HG02623 (cell line): ENCODE measurements at regions not wholly inside any gene's neighbourhood (a gene's known extent, or its start where the extent isn't known, plus 50 kb on each side); places are given as distances from the start of the nearest gene placed in this dataset.
"Not testable (repeated sequence)": the region's sequence is repeated elsewhere in the genome, so short reads cannot be mapped to it uniquely, and the experiment has no call there.

Experiments used
- ATAC-seq: cut with Tn5 transposase; IDR thresholded peaks from one replicate; pipeline ENCODE4 v1.9.1; 2021; ENCODE audit warnings: moderate library complexity; ENCODE audit not compliant: unreplicated experiment

DNA sequence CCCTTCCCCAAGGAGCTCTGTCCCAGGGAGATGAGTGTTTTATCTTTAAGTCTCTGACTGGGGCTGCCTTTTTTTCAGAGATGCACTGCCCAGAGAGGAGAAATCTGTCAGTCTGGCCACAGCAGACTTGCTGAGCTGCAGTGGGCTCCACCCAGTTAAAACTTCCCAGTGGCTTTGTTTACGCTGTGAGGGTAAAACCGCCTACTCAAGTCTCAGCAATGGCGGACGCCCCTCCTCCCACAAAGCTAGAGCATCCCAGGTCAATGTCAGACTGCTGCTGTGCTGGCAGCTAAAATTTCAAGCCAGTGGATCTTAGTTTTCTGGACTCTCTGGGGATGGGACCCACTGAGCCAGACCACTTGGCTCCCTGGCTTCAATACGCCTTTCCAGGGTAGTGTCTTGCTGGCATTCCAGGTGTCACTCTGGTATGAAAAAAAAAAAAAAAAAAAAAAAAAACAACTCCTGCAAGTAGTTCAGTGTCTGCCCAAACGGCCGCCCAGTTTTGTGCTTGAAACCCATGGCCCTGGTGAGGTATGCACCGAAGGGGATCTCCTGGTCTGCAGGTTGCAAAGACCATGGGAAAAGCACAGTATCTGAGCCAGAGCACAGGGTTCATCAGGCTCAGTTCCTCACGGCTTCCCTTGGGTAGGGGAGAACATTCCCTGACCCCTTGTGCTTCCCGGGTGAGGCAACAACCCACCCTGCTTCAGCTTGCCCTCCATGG, 1616.1 kb upstream of the ADGRL3 start:
- no peak for ATAC-seq

DNA sequence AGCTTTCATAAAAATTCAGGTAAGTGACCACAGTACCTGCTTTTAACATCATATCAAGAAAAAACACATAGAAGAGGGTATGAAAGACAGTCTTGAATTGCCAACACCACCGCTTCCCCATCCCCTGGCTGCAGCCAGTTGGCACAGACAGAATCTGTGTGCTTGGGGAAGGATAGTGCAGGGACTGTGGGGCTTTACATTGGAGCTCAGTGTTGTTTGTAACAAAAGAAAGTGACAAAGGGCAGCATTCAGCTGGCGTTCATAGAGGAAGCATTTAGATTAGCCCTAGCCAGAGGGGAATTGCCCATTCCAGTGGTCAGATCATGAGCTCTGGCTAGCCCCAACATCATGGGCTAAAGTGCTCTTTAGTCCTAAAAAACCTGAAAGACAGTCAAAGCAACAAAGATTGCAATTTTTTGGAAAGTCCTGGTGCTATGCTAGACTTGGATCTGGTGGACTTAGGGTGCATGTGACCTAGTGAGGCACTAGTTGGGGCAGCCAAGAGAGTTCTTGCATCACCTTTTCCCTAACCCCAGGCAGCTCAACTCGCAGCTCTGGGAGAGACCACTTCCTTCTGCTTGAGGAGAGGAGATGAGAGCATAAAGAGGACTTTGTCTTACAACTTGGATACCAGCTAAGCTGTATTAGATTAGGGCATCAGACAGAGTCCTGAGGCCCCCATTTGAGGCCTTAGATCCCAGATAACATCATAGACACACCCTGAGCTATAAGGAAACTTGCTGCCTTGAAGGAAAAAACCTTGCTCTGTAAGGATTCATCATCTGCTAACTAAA, 1602.4 kb upstream of the ADGRL3 start:
- no peak for ATAC-seq

DNA sequence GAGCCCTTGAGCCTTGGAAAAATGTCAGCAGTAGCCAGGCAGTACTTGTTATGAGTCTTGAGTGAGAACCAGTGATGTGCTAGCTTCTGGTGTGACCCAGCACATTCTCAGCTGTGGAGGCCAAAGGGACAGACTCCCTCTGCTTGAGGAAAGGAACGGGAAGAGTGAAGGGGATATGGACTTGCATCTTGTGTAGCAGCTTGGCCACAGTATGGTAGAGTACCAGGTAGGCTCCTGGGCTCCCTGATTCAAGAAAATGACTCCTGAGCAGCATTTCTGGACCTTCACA, 1601.9 kb upstream of the ADGRL3 start:
- no peak for ATAC-seq

DNA sequence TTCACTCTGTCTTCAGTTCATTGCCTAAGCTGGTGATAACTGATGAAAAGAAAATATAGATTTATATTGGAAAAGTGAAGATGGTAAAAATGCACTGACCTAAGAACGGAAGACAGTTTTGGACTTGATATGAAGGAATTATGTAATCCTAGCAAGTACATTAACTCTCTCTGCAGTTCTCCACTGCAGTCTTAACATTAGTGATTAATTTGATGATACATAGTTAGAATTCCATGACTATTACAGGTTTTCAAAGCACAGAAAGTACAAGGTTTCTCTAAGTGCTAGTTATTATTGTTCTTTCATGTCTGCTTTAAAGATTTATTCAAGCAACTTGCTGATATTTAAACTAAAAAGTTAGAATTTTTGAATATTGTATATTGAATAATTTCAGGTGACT, 1591.7 kb upstream of the ADGRL3 start:
- no peak for ATAC-seq

DNA sequence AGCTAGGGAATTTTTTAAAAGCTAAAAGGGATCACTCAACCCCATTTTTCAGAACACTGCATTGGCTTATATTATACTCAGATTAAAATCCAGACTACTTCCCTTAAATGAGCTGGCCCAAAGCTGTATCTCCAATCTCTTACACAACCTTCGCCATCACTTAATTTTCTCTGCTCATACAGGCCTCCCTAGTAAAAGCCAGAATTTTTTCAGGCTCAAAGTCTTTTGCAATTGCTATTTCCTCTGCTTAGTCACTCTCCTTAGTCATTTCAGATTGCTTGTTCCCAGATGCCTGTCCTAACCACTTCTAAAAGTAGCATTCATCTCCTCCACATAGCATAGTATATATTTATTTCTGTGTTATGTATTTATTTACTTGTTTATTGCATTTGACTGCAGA, 1587.9 kb upstream of the ADGRL3 start:
- ATAC-seq: no peak

DNA sequence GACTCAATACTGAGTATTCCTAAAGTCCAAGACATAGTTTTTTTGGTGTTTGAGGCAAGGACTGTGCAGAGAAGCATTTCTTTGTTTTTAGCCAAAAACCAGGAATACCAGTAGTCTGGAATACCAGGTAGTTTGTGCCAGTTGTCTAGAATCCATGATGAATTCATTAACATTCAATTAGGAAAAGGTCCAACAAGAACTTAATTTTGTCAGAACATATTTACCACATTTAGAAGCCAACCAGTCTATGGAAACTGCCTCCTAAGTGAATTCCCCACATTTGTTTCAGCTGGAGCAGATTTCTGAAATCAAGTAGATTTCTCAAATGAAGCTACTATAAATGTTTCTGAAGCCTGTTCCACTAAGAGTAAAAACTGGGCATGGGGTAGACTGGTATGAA, 1584.8 kb upstream of the ADGRL3 start:
- ATAC-seq: no peak

DNA sequence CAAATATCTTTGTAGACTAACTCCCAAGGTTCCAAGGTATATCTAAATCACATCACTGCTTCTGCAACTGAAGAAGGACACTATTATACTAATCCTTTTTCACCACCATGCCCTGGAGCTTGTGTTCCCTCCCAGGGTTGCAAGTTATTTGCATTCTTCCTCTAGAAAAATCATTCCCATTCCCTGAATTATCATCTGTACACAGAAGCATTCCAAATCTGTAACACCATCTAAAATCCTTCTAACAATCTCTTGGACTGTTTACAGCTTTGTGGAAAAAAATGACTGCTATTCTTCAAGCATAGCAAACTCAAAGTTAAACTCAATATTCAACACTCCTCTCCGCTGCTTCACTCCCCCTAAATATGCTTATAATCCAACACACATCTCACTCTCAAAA, 1570.8 kb upstream of the ADGRL3 start:
- no peak for ATAC-seq

DNA sequence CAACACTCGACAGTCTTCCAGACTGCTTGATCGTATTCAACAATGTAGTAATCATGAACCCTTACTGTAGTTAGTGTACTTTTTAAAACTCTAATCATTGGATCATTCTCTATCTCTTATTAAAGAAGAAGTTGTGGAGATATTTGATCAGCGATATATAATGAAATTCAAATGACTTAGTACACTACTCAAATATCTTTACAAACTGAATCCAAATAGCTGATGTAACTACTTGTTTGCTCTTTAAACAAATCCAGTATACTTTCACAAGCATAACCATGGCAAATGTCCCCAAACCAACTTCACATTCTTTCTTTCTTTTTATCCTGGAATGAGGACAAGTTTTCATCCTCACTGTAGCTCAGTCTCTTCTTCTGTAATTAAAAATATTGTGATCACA, 1569.9 kb upstream of the ADGRL3 start:
- ATAC-seq: no peak

DNA sequence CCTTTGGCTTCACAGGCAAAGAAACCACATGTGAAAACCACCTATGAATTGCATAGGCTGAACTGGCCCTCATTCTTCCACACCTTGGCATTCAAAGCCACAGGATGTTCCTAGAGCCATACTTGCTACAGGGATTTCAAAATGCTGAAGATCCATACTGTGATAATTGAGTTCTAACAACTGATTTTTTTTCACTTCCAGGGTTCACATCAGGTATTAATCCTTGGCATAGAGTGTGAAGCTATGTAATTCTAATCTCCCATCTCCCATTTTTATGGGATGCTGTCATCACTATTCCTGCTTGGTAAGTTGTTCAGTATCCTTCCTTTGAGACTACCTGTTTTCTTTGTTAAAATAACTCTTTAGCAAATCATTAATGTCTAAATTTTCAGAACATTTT, 1569.2 kb upstream of the ADGRL3 start:
- no peak for ATAC-seq

DNA sequence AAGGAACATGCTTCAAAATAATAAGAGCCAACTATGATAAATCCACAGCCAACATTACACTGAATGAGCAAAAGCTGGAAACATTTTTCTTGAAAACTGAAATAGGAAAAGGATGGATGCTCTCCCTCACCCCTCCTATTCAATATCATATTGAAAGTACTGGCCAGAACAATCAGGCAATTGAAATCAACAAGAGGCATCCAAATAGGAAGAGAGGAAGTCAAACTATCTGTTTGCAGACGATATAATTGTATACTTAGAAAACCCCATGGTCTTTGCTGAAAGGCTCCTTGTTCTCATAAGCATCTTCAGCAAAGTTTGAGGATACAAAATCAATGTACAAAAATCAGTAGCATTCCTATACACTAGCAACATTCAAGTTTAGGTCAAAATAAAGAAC, 1562.5 kb upstream of the ADGRL3 start:
- ATAC-seq: no peak

DNA sequence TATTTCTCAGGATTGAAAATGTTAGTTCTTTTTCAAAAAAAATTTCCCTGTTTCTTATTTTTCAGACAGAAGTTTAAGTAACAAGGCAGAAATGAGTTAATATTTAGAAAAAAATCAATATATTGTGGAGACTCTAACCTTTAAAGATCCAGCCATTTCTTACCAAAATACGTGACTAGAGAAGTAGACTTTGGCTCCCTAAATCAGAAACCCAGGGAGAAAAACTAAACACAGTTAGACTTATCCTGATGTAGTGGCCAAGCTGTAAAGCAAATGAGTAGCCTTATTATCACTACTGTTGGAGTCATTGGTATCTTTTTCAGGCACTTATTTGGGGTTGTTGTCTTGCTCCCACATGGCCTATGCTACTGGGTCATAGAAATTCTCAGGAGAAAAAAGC, 1556.4 kb upstream of the ADGRL3 start:
- no peak for ATAC-seq

DNA sequence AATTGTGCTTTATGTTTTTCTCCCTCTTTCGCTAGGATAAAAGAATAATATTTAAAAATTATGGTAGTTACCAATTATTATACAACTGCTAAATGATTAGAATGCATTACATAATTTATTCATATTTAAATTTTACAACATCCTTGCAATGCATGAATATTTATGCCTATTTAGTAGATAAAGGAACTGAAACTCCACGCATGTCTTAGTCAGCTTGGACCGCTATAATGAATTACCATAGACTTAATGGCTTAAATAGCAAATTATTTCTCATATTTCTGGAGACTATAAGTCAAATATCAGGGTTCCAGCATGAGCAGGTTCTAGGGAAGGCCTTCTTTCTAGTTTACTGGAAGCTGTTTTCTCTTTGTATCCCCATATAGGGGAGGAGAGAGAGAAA, 1555.4 kb upstream of the ADGRL3 start:
- no peak for ATAC-seq

DNA sequence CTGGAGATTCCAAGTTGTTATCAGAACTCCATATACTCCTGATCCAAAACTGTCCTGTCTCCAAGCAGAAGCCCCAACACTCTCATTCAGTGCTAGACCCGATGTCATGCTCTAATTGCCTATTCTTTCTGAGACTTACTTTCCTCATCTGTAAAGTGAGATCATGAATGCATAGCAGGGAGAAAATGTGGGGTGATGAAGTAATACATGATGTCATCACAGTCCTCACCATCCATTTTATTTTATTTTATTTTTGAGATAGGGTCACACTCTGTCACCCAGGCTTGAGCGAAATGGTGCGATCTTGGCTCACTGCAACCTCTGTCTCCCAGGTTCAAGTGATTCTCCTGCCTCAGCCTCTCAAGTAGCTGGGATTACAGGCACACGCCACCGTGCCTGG, 1554.0 kb upstream of the ADGRL3 start:
- ATAC-seq: no peak

DNA sequence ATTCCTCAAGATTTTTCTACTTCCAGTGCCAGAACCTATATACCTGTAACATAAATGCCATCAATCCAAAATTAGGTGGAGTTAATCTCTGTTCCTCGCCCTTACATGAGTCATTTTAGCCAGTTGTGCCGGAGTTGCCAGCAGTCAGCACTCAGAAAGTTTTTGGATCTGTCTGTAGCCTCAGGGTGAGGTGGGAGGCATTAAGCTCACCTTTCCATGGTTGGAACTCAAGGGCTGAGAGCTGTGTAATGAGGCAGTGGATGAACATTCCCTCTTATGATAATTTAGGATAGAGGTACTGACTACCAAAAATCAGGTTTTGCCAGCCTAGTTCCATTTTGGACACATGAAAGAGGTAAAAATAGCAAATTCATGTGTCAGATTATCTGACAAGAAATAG, 1553.1 kb upstream of the ADGRL3 start:
- ATAC-seq: no peak

DNA sequence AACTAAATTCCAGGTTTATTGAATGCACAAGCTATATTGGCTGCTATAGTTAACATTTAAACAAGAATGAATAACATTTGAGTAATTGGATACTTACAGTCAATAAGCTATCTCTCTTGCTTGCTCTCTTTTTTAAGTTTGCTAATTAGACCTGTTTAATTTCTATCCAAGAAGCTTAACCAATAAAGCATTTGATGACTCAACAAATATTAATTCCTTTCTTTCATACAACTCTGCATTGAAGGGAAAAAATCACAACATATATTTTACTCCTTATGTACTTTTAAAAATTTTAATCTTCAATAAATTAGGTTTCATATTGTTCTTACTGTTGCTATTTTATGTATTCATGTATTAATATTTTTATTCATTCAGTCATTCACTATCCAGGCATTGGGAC, 1552.6 kb upstream of the ADGRL3 start:
- ATAC-seq: no peak

DNA sequence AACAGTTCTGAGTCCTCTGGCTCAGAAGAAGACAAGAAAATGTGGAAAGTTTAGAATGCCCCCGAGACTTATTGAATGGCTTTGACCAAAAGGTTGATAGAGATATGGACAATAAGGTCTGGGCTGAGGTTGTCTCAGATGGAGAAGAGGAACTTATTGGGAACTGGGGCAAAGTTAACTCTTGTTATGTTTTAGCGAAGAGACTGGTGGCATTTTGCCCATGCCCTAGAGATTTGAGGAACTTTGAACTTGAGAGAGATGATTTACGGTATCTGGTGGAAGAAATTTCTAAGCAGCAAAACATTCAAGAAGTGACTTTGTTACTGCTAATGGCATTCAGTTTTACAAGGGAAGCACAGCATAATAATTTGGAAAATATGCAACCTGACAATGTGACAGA, 1549.3 kb upstream of the ADGRL3 start:
- no peak for ATAC-seq

DNA sequence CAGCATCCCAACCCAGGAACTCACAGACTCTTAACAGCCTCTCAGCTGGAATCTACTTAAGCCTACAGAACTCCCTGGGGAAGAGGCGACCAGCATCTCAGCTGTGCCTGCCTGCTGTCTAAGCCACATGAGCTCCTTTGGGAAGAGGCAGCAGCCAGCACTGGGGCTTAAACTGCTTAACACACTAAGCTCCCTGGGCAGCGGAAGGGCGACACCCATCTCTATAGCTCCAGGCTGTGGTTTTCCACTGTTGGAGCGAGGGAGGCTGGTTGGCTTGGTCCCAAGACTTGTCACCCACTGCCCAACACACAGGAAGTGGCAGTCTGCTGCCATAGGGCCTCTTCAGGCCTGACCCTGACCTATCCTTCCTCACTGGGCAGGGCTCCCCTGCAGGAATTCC, 1544.1 kb upstream of the ADGRL3 start:
- ATAC-seq: no peak

DNA sequence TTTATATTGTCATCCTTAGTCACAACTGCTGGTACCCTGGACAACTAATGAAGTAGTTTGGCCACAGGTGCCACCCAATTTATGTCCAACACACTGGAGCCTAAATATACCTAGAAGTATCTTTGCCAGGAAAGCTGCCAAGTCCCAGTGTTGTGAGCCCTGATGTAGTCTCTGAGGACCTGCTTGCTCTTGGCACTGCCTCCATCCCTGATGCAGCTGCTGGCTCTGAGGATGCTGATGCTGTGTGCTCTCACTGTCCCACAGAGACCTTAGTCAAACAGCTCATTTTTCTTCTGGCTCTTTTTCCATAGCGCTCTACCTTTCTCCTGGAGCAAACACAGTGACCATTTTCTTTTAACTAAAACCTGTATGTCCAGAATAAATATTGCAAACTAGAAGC, 1535.4 kb upstream of the ADGRL3 start:
- ATAC-seq: no peak

DNA sequence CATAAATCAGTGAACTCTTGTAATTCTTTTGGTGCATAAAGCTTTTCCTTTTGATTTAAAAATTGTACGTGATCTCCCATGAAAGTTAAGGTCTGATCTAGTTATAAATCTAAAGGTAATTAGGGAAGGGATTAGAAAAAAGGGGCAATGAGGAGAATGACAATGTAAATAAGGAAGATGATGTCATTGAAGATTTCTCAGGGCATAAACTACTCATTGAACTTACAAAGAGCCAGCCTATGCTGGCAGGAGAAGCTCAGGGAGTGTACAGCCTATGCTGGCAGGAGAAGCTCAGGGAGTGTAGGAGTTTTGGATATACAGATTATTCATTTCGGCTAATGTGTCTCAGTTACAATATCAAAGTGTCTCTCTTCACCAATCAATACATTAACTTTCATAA, 1533.5 kb upstream of the ADGRL3 start:
- ATAC-seq: no peak

DNA sequence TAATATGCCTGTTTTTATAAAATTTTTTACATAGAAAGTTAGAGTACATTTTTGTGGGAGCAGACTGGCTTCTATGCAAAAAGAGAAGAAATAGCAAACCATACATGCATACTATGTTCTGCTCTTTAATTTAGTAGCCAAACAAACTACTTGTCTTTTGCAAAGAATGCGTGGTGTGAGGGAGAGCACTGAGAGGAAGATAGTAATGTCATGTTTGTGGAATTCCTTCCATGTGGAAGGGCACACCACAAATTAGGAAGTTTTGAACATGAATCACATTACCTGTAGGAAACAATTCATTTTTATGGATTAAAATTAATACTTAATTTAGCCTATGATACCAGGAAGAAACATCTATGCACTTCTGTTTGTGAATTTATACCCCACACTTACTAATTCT, 1529.1 kb upstream of the ADGRL3 start:
- no peak for ATAC-seq

DNA sequence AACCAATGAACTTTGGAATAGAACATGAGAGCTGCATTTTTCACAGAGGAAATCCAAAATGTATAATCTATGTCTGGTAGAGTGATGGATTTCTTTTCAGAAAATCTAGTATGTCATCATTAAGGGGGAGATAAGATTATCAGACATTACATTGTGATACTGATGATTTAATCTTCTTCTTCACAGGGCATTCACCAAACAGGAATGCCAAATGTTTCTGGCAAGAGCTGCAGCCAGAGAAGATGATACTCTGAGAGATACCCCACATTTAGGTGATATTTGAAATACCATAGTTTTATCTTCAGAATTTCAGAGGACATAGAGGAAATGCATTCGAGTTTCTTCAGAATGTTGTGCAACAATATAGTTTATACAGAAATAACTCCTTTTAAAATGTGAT, 1523.7 kb upstream of the ADGRL3 start:
- no peak for ATAC-seq

DNA sequence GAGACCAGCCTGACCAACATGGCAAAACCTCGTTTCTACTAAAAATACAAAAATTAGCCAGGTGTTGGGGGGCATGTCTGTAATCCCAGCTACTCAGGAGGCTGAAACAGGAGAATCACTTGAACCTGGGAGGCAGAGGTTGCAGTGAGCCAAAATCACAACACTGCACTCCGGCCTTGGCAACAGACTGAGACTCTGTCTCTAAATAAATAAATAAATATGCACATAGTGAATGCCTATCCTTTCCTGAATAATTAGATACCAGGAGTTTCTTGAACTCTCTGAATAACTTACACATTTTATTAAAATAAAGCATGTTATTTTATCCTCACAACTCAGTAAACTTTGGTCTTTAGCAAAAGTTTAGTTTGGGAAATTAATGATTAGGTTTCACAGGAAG, 1523.1 kb upstream of the ADGRL3 start:
- ATAC-seq: not testable (repeated sequence)

DNA sequence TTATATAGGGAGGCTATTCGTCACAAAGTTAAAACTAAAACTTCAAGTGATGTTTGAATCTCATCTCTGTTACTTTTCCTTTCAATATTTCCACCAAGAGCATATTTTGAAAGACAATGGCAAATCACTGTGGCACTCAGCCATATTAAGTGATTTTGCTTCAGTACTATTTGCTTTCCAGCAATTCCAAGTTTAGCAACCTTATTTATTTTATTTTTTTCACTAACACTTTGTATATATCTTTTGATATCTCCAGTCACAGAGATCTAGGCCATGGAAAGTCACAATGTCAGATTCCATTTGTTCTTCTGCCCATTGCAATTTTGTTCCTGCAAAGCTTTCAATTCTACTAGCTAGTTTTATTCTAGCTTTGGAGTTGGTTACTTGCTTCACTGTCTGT, 1514.5 kb upstream of the ADGRL3 start:
- no peak for ATAC-seq
